Right cardiac atrium (tissue), 5 donors: ENCODE measurements at regions not wholly inside any gene's neighbourhood (a gene's known extent, or its start where the extent isn't known, plus 50 kb on each side); places are given as distances from the start of the nearest gene placed in this dataset.

ENCODE experiments used
- ATAC-seq, 2 donors: fragments of 200-7000 bp; cut with Tn5 transposase; one replicate each; pipeline versions ENCODE4 v1.8.0 to v1.9.1; 2020; ENCODE audit warnings: moderate library complexity in 2 of 2, mild to moderate bottlenecking in 1 of 2
- DNase-seq, 3 donors: peaks; one replicate each; pipeline ENCODE4 v3.0.0-alpha.2; 2020
- H3K27ac ChIP-seq: one replicate; pipeline ENCODE4 v1.5.1; 2013; ENCODE audit warnings: mild to moderate bottlenecking, low read length, control low read depth, moderate library complexity
- H3K27me3 ChIP-seq: one replicate; pipeline ENCODE4 v1.6.1; 2013; ENCODE audit not compliant: control insufficient read depth, insufficient read depth
- H3K4me1 ChIP-seq: one replicate; pipeline ENCODE4 v1.6.1; 2013; ENCODE audit warnings: low read length; ENCODE audit not compliant: control insufficient read depth, insufficient read depth
- H3K4me3 ChIP-seq: one replicate; pipeline ENCODE4 v1.5.1; 2013; ENCODE audit warnings: low read length, control low read depth
- H3K9me3 ChIP-seq: one replicate; pipeline ENCODE4 v1.6.1; 2013; ENCODE audit warnings: low read length; ENCODE audit not compliant: control insufficient read depth
- WGBS: extraction: QIAGEN DNeasy Blood & Tissue Kit; methylation state at CpG from one replicate; pipeline ENCODE4 v1.1.7; 2013; 5-methylcytosine and 5-hydroxymethylcytosine counted together
- intact Hi-C, 4 donors: fragments of 100-400 bp; cut with DNase I; formaldehyde crosslinking; loops; one replicate each; pipeline versions ENCODE4 v1.11.0 to v1.14.0; 2022 to 2023
- donor health status: healthy with polysubstance abuse.
- donor health status: DM: no; HTN: yes; CAD: no.
- donor health status: DM: no; HTN: no; CAD: no.
- donor health status: DM: no; HTN: yes; CAD: no; lungs with severe emphysema.
- donor health status: DM: yes; HTN: yes; CAD: no.

- ATAC-seq (no peak), DNase-seq (no peak)
- Histone ChIP-seq H3K4me1 (no peaks in the 10 kb centered on the region), H3K27me3 (no peaks in the 10 kb centered on the region), H3K27ac (no peak overlapping the region), H3K4me3 (no peak overlapping the region), H3K9me3 (no peaks in the 10 kb centered on the region)
- whole genome bisulfite sequencing = 42% methylated on average over 2 of the region's 2 CpGs
- intact Hi-C loops = no loop called here
Observed at GRCh38 chr4:170414360-170414759, 324.6 kb upstream of the AADAT start.

GRCh38 chr4:170413951-170414350, 324.2 kb upstream of the AADAT start:
- DNase-seq (no peak), ATAC-seq (no peak)
- Histone ChIP-seq H3K4me3 (no peak overlapping the region), H3K9me3 (no peaks in the 10 kb centered on the region), H3K27ac (no peak overlapping the region), H3K27me3 (no peaks in the 10 kb centered on the region), H3K4me1 (no peaks in the 10 kb centered on the region)
- intact Hi-C loops = no loop called here

- Histone ChIP-seq H3K27ac (no peak overlapping the region), H3K27me3 (no peaks in the 10 kb centered on the region), H3K9me3 (no peaks in the 10 kb centered on the region), H3K4me1 (no peaks in the 10 kb centered on the region), H3K4me3 (no peak overlapping the region)
- no peak for DNase-seq
- no peak for ATAC-seq
- intact Hi-C loops = no loop called here
- 24% methylated on average over 1 of the region's 1 CpG for WGBS
Observed at GRCh38 chr4:170400361-170400760, 310.6 kb upstream of the AADAT start.

GRCh38 chr4:170399581-170400293, 310.0 kb upstream of the AADAT start:
- Histone ChIP-seq H3K27ac (no peak overlapping the region), H3K9me3 (no peaks in the 10 kb centered on the region), H3K27me3 (no peaks in the 10 kb centered on the region), H3K4me3 (no peak overlapping the region), H3K4me1 (no peaks in the 10 kb centered on the region)
- DNase-seq = no peak
- 84% methylated on average over 3 of the region's 3 CpGs for WGBS
- intact Hi-C loops = no loop called here
- no peak for ATAC-seq

- Histone ChIP-seq H3K27me3 (no peaks in the 10 kb centered on the region), H3K9me3 (no peaks in the 10 kb centered on the region), H3K27ac (no peak overlapping the region), H3K4me1 (no peaks in the 10 kb centered on the region), H3K4me3 (no peak overlapping the region)
- intact Hi-C loops = no loop called here
- ATAC-seq (no peak), DNase-seq (no peak)
Observed at GRCh38 chr4:170398218-170398617, 308.5 kb upstream of the AADAT start.

GRCh38 chr4:170395773-170396172, 306.0 kb upstream of the AADAT start:
- no peaks in the 10 kb centered on the region for H3K9me3 ChIP-seq
- no peak overlapping the region for H3K27ac ChIP-seq
- no peak for ATAC-seq
- 82% methylated on average over 2 of the region's 2 CpGs for WGBS
- DNase-seq = no peak
- H3K4me1 ChIP-seq = no peaks in the 10 kb centered on the region
- intact Hi-C loops = no loop called here
- H3K4me3 ChIP-seq = no peak overlapping the region
- H3K27me3 ChIP-seq = no peaks in the 10 kb centered on the region

GRCh38 chr4:170391066-170391740, 301.4 kb upstream of the AADAT start:
- intact Hi-C loops = no loop called here
- Histone ChIP-seq H3K27ac (no peak overlapping the region), H3K4me1 (no peaks in the 10 kb centered on the region), H3K4me3 (no peak overlapping the region), H3K27me3 (no peaks in the 10 kb centered on the region), H3K9me3 (no peaks in the 10 kb centered on the region)
- DNase-seq (no peak), ATAC-seq (no peak)
- WGBS = 44% methylated on average over 4 of the region's 4 CpGs

- no peak overlapping the region for H3K27ac ChIP-seq
- intact Hi-C loops = no loop called here
Observed at GRCh38 chr4:170389411-170389810, 299.7 kb upstream of the AADAT start.

GRCh38 chr4:170388255-170388654, 298.5 kb upstream of the AADAT start:
- Histone ChIP-seq H3K27me3 (no peaks in the 10 kb centered on the region), H3K9me3 (no peaks in the 10 kb centered on the region), H3K4me1 (no peaks in the 10 kb centered on the region), H3K4me3 (no peak overlapping the region), H3K27ac (no peak overlapping the region)
- DNase-seq (no peak), ATAC-seq (no peak)
- intact Hi-C loops = no loop called here
- 39% methylated on average over 1 of the region's 1 CpG for WGBS

More at GRCh38 chr4:170389411-170389810, 299.7 kb upstream of the AADAT start:
- ATAC-seq (no peak), DNase-seq (no peak)
- Histone ChIP-seq H3K27me3 (no peaks in the 10 kb centered on the region), H3K4me1 (no peaks in the 10 kb centered on the region), H3K9me3 (no peaks in the 10 kb centered on the region), H3K4me3 (no peak overlapping the region)
- 35% methylated on average over 5 of the region's 5 CpGs for whole genome bisulfite sequencing

GRCh38 chr4:170386971-170387370, 297.2 kb upstream of the AADAT start:
- H3K4me1 ChIP-seq = no peaks in the 10 kb centered on the region
- intact Hi-C loops = no loop called here
- H3K27me3 ChIP-seq = no peaks in the 10 kb centered on the region
- no peak overlapping the region for H3K27ac ChIP-seq
- H3K9me3 ChIP-seq = no peaks in the 10 kb centered on the region
- WGBS = 38% methylated on average over 2 of the region's 2 CpGs
- no peak overlapping the region for H3K4me3 ChIP-seq
- ATAC-seq (no peak), DNase-seq (no peak)

- Histone ChIP-seq H3K4me1 (no peaks in the 10 kb centered on the region), H3K27ac (no peak overlapping the region), H3K9me3 (no peaks in the 10 kb centered on the region), H3K27me3 (no peaks in the 10 kb centered on the region), H3K4me3 (no peak overlapping the region)
- intact Hi-C loops = no loop called here
- ATAC-seq = no peak
- DNase-seq = no peak
- 66% methylated on average over 6 of the region's 6 CpGs for WGBS
Observed at GRCh38 chr4:170386511-170386910, 296.8 kb upstream of the AADAT start.
